GM18861 (cell line): ENCODE measurements at regions not wholly inside any gene's neighbourhood (a gene's known extent, or its start where the extent isn't known, plus 50 kb on each side); places are given as distances from the start of the nearest gene placed in this dataset.
A peak's percentile ranks its signal among the peaks of the same experiment; 100 is the strongest.
"Not testable (repeated sequence)": the region's sequence is repeated elsewhere in the genome, so short reads cannot be mapped to it uniquely, and the experiment has no call there.

ENCODE experiments used
- ATAC-seq: cut with Tn5 transposase; IDR thresholded peaks from one replicate; pipeline ENCODE4 v1.9.1; 2021; ENCODE audit not compliant: unreplicated experiment

- ATAC-seq, result not testable (repeated sequence)
Measured at GRCh38 chr16:21514474-21514840, 84.9 kb upstream of the METTL9 start.

- not testable (repeated sequence) for ATAC-seq
Measured at GRCh38 chr16:21516705-21517040, 82.7 kb upstream of the METTL9 start.

- ATAC-seq, result peak; percentile 12
Measured at GRCh38 chr16:21517263-21517662, 82.1 kb upstream of the METTL9 start.

GRCh38 chr16:21519361-21520133, 79.8 kb upstream of the METTL9 start:
- ATAC-seq, result not testable (repeated sequence)

GRCh38 chr16:21520134-21521047, 79.0 kb upstream of the METTL9 start:
- peak; percentile 51 for ATAC-seq

- not testable (repeated sequence) for ATAC-seq
Measured at GRCh38 chr16:21521048-21521389, 78.4 kb upstream of the METTL9 start.

GRCh38 chr16:21521390-21522143, 77.8 kb upstream of the METTL9 start:
- ATAC-seq, result not testable (repeated sequence)

GRCh38 chr16:21522846-21523245, 76.5 kb upstream of the METTL9 start:
- ATAC-seq, result not testable (repeated sequence)

- ATAC-seq, result no peak
Measured at GRCh38 chr16:21523411-21524067, 75.8 kb upstream of the METTL9 start.

GRCh38 chr16:21524068-21524751, 75.2 kb upstream of the METTL9 start:
- no peak for ATAC-seq

- ATAC-seq, result not testable (repeated sequence)
Measured at GRCh38 chr16:21524752-21525028, 74.7 kb upstream of the METTL9 start.

GRCh38 chr16:21525029-21525895, 74.1 kb upstream of the METTL9 start:
- ATAC-seq, result not testable (repeated sequence)

GRCh38 chr16:21525956-21526922, 73.1 kb upstream of the METTL9 start:
- ATAC-seq, result not testable (repeated sequence)

- no peak for ATAC-seq
Measured at GRCh38 chr16:21526923-21527807, 72.2 kb upstream of the METTL9 start.

GRCh38 chr16:21529060-21529658, 70.2 kb upstream of the METTL9 start:
- not testable (repeated sequence) for ATAC-seq

- ATAC-seq, result not testable (repeated sequence)
Measured at GRCh38 chr16:21530729-21531383, 68.5 kb upstream of the METTL9 start.
